ENCODE measurements at regions not wholly inside any gene's neighbourhood (a gene's known extent, or its start where the extent isn't known, plus 50 kb on each side); places are given as distances from the start of the nearest gene placed in this dataset.
A peak's percentile ranks its signal among the peaks of the same experiment; 100 is the strongest.

DNA sequence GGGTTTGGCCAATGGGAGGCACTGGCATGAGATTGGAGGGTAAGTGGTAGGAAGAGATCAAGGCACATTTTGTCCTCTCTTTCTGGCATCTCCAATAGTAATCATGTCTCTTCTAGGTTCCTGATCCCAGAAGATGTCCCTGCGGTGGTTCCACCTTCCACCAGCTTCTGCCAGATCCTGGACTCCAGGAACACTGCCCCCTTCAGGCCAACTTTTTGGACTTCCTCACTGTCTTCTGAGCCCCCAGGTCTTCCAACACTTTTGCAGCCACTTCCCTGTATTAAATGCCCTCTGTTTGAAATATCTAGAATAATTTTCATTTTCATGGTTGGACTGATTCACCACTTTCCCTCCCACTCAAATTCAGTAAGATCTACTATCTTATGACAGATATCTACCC, 60.9 kb downstream of the BAMBI start:
- ATAC-seq (peak; percentile 75), FAIRE-seq (no peak), DNase-seq (ENCODE audit: extremely low read depth in 1 of 4, low spot score in 3 of 4) (peak; percentile 37 to 76 (median 56))
- Histone ChIP-seq H3K27me3 (ENCODE audit: control insufficient read depth in 2 of 2, insufficient read depth in 2 of 2, low read length in 2 of 2) (no peaks in the 10 kb centered on the region), H3K9me3 (replicated peaks; ENCODE audit: control insufficient read depth, insufficient read depth, low read depth, low read length) (no peaks in the 10 kb centered on the region), H3K9me1 (ENCODE audit: control insufficient read depth, insufficient read depth, low read length) (no peaks in the 10 kb centered on the region), H3K79me2 (ENCODE audit: control insufficient read depth, insufficient read depth, low read length) (no peaks in the 10 kb centered on the region), H3K9ac (ENCODE audit: insufficient read depth in 1 of 2, low read depth in 2 of 2, low read length in 2 of 2) (no peak overlapping the region), H3K4me1 (replicated peaks in 1 of 2; ENCODE audit: control insufficient read depth in 2 of 2, insufficient read depth in 2 of 2, low read length in 2 of 2) (peaks cover 4 to 15% of the 10 kb centered on the region in 2 experiments; a peak in 4 of 5 replicates), H3K27ac (ENCODE audit: extremely low read depth, low read depth, low read length) (no peak overlapping the region), H3K4me3 (no peak overlapping the region), H2AFZ (ENCODE audit: low read depth, low read length) (no peak overlapping the region), H3K36me3 (ENCODE audit: control insufficient read depth, insufficient read depth, low read length) (no peaks in the 10 kb centered on the region), H3K4me2 (ENCODE audit: insufficient read depth, low read length) (no peak overlapping the region), H4K20me1 (replicated peaks; ENCODE audit: control insufficient read depth, insufficient read depth, low read length) (no peaks in the 10 kb centered on the region)
- 0% methylated on average over 1 of the region's 1 CpG for WGBS (ENCODE audit: insufficient coverage, low coverage, missing lambda C conversion rate)
- in situ Hi-C loops (cut with MboI) (no loop called here), intact Hi-C loops (cut with micrococcal nuclease) (no loop called here)
- no TSS peak for BruUV-seq (replicated peaks)
- CTCF ChIA-PET (ENCODE audit: low intra/inter-chr PET ratio) = no interaction called here
- POLR2A ChIA-PET = interaction anchor here (0.6 kb wide), 1 partner anchor 237 kb away, joined by 5 read pairs; no protein-coding TSS in a partner anchor
- TF ChIP-seq, protein P1, sequence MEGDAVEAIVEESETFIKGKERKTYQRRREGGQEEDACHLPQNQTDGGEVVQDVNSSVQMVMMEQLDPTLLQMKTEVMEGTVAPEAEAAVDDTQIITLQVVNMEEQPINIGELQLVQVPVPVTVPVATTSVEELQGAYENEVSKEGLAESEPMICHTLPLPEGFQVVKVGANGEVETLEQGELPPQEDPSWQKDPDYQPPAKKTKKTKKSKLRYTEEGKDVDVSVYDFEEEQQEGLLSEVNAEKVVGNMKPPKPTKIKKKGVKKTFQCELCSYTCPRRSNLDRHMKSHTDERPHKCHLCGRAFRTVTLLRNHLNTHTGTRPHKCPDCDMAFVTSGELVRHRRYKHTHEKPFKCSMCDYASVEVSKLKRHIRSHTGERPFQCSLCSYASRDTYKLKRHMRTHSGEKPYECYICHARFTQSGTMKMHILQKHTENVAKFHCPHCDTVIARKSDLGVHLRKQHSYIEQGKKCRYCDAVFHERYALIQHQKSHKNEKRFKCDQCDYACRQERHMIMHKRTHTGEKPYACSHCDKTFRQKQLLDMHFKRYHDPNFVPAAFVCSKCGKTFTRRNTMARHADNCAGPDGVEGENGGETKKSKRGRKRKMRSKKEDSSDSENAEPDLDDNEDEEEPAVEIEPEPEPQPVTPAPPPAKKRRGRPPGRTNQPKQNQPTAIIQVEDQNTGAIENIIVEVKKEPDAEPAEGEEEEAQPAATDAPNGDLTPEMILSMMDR (IDR thresholded peaks at IDR 0.05 in 2 of 3, conservative IDR thresholded peaks at IDR 0.05 in 1 of 3; ENCODE audit: insufficient read depth in 2 of 3, low read depth in 1 of 3, low read length in 3 of 3) = peak; percentile 49 to 66 (median 50)
- no peak for TF ChIP-seq SMAD2 (IDR thresholded peaks at IDR 0.05; ENCODE audit: low read depth, low read length)
- TF ChIP-seq ARID2 (IDR thresholded peaks at IDR 0.05) = no peak
- no peak for TF ChIP-seq TFAM (CRISPR knock-in tag; conservative IDR thresholded peaks at IDR 0.05)
- TF ChIP-seq, protein P2, sequence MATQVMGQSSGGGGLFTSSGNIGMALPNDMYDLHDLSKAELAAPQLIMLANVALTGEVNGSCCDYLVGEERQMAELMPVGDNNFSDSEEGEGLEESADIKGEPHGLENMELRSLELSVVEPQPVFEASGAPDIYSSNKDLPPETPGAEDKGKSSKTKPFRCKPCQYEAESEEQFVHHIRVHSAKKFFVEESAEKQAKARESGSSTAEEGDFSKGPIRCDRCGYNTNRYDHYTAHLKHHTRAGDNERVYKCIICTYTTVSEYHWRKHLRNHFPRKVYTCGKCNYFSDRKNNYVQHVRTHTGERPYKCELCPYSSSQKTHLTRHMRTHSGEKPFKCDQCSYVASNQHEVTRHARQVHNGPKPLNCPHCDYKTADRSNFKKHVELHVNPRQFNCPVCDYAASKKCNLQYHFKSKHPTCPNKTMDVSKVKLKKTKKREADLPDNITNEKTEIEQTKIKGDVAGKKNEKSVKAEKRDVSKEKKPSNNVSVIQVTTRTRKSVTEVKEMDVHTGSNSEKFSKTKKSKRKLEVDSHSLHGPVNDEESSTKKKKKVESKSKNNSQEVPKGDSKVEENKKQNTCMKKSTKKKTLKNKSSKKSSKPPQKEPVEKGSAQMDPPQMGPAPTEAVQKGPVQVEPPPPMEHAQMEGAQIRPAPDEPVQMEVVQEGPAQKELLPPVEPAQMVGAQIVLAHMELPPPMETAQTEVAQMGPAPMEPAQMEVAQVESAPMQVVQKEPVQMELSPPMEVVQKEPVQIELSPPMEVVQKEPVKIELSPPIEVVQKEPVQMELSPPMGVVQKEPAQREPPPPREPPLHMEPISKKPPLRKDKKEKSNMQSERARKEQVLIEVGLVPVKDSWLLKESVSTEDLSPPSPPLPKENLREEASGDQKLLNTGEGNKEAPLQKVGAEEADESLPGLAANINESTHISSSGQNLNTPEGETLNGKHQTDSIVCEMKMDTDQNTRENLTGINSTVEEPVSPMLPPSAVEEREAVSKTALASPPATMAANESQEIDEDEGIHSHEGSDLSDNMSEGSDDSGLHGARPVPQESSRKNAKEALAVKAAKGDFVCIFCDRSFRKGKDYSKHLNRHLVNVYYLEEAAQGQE (IDR thresholded peaks at IDR 0.05; ENCODE audit: borderline replicate concordance) = peak; percentile 11; the same call in 1 of the 2 replicates
- TF ChIP-seq, protein P2 (CRISPR knock-in tag; IDR thresholded peaks at IDR 0.05; ENCODE audit: low read depth) = no peak
- peak; percentile 85 for TF ChIP-seq SPI1 (IDR thresholded peaks at IDR 0.05; ENCODE audit: borderline replicate concordance, low read depth, low read length)
- TF ChIP-seq, protein P3, sequence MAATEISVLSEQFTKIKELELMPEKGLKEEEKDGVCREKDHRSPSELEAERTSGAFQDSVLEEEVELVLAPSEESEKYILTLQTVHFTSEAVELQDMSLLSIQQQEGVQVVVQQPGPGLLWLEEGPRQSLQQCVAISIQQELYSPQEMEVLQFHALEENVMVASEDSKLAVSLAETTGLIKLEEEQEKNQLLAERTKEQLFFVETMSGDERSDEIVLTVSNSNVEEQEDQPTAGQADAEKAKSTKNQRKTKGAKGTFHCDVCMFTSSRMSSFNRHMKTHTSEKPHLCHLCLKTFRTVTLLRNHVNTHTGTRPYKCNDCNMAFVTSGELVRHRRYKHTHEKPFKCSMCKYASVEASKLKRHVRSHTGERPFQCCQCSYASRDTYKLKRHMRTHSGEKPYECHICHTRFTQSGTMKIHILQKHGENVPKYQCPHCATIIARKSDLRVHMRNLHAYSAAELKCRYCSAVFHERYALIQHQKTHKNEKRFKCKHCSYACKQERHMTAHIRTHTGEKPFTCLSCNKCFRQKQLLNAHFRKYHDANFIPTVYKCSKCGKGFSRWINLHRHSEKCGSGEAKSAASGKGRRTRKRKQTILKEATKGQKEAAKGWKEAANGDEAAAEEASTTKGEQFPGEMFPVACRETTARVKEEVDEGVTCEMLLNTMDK (IDR thresholded peaks at IDR 0.05; ENCODE audit: borderline replicate concordance, insufficient read depth, low read depth, low read length, poor library complexity, severe bottlenecking) = peak; percentile 27
- TF ChIP-seq ZNF41 (CRISPR knock-in tag; conservative IDR thresholded peaks at IDR 0.05) = no peak
- no peak for TF ChIP-seq ZNF121 (CRISPR knock-in tag; conservative IDR thresholded peaks at IDR 0.05)
- no peak for TF ChIP-seq SRSF9 (IDR thresholded peaks at IDR 0.05; ENCODE audit: borderline replicate concordance, low read depth, low read length)
